ENCODE measurements at regions not wholly inside any gene's neighbourhood (a gene's known extent, or its start where the extent isn't known, plus 50 kb on each side); places are given as distances from the start of the nearest gene placed in this dataset.

- no peaks in the 10 kb centered on the region for H3K4me1 ChIP-seq
- H3K27ac ChIP-seq = no peak overlapping the region
- H3K4me3 ChIP-seq = no peak overlapping the region
- no peaks in the 10 kb centered on the region for H3K36me3 ChIP-seq
- WGBS, 2 donors (ENCODE audit: low coverage in 1 of 2) = 36 to 48% methylated on average over 5 to 6 of the region's 6 CpGs
- no peaks in the 10 kb centered on the region for H3K27me3 ChIP-seq
- no peaks in the 10 kb centered on the region for H3K9me3 ChIP-seq
- ATAC-seq = no peak
- TF ChIP-seq EP300 (IDR thresholded peaks at IDR 0.05) (no peak), CTCF (IDR thresholded peaks at IDR 0.05) (no peak), POLR2A (IDR thresholded peaks at IDR 0.05) (no peak), POLR2AphosphoS5 (IDR thresholded peaks at IDR 0.05) (no peak)
Measured at GRCh38 chr16:76081967-76082366, 195.2 kb upstream of the CNTNAP4 start.

- Histone ChIP-seq H3K4me1 (no peaks in the 10 kb centered on the region), H3K27me3 (no peaks in the 10 kb centered on the region), H3K4me3 (no peak overlapping the region), H3K9me3 (peaks cover 0 to 23% (median 2%) of the 10 kb centered on the region in 3 donors), H3K27ac (no peak overlapping the region), H3K36me3 (no peaks in the 10 kb centered on the region)
- ATAC-seq = no peak
- WGBS, 2 donors (ENCODE audit: low coverage in 1 of 2) = 74 to 82% methylated on average over 6 of the region's 6 CpGs
- no peak for TF ChIP-seq POLR2A (IDR thresholded peaks at IDR 0.05)
- no peak for TF ChIP-seq EP300 (IDR thresholded peaks at IDR 0.05)
- no peak for TF ChIP-seq CTCF (IDR thresholded peaks at IDR 0.05)
- TF ChIP-seq POLR2AphosphoS5 (IDR thresholded peaks at IDR 0.05) = no peak
Measured at GRCh38 chr16:76106647-76107046, 170.6 kb upstream of the CNTNAP4 start.

GRCh38 chr16:76108460-76108859 is 168.7 kb upstream of the CNTNAP4 start:
- H3K27me3 ChIP-seq = no peaks in the 10 kb centered on the region
- no peaks in the 10 kb centered on the region for H3K4me1 ChIP-seq
- ATAC-seq = no peak
- peaks cover 0 to 4% (median 2%) of the 10 kb centered on the region in 3 donors for H3K9me3 ChIP-seq
- WGBS, 2 donors (ENCODE audit: low coverage in 1 of 2) = 20 to 82% methylated on average over 1 of the region's 1 CpG
- TF ChIP-seq POLR2AphosphoS5 (IDR thresholded peaks at IDR 0.05) (no peak), CTCF (IDR thresholded peaks at IDR 0.05) (no peak), EP300 (IDR thresholded peaks at IDR 0.05) (no peak), POLR2A (IDR thresholded peaks at IDR 0.05) (no peak)
- H3K4me3 ChIP-seq = no peak overlapping the region
- H3K27ac ChIP-seq = no peak overlapping the region
- H3K36me3 ChIP-seq = no peaks in the 10 kb centered on the region

GRCh38 chr16:76114681-76115080 is 162.5 kb upstream of the CNTNAP4 start:
- no peak for TF ChIP-seq EP300 (IDR thresholded peaks at IDR 0.05)
- TF ChIP-seq POLR2A (IDR thresholded peaks at IDR 0.05) = no peak
- no peak for TF ChIP-seq POLR2AphosphoS5 (IDR thresholded peaks at IDR 0.05)
- TF ChIP-seq CTCF (IDR thresholded peaks at IDR 0.05) = no peak
- H3K9me3 ChIP-seq = no peaks in the 10 kb centered on the region
- no peak overlapping the region for H3K4me3 ChIP-seq
- ATAC-seq = no peak
- H3K4me1 ChIP-seq = no peaks in the 10 kb centered on the region
- no peak overlapping the region for H3K27ac ChIP-seq
- H3K36me3 ChIP-seq = no peaks in the 10 kb centered on the region
- 40 to 53% methylated on average over 3 of the region's 3 CpGs for WGBS, 2 donors (ENCODE audit: low coverage in 1 of 2)
- H3K27me3 ChIP-seq = no peaks in the 10 kb centered on the region

- Histone ChIP-seq H3K27ac (no peak overlapping the region), H3K27me3 (no peaks in the 10 kb centered on the region), H3K4me1 (no peaks in the 10 kb centered on the region), H3K36me3 (no peaks in the 10 kb centered on the region), H3K9me3 (no peaks in the 10 kb centered on the region), H3K4me3 (no peak overlapping the region)
- whole genome bisulfite sequencing, 2 donors (ENCODE audit: low coverage in 1 of 2) = 50 to 80% methylated on average over 1 of the region's 1 CpG
- TF ChIP-seq CTCF (IDR thresholded peaks at IDR 0.05) = no peak
- TF ChIP-seq POLR2AphosphoS5 (IDR thresholded peaks at IDR 0.05) = no peak
- no peak for TF ChIP-seq EP300 (IDR thresholded peaks at IDR 0.05)
- no peak for TF ChIP-seq POLR2A (IDR thresholded peaks at IDR 0.05)
- ATAC-seq = no peak
Measured at GRCh38 chr16:76118344-76118743, 158.9 kb upstream of the CNTNAP4 start.
